ENCODE measurements at regions not wholly inside any gene's neighbourhood (a gene's known extent, or its start where the extent isn't known, plus 50 kb on each side); places are given as distances from the start of the nearest gene placed in this dataset.

DNA sequence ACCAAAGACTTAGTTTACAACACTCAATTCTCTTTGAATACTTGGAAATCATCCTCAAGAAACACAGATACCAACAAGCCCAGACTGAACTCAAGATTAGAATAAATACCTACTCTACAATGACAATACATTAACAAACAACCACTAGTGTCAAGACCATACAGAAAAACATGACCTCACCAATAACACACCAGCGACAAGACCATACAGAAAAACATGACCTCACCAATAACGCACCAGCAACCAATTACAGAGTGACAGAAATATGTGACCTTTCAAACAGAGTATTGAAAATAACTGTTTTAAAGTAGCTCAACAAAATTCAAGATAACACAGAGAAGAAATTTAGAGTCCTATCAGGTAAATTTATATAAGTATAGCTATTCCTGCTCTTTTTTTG is 876.0 kb downstream of the EPHA3 start (continued):
- TF ChIP-seq, protein P1, sequence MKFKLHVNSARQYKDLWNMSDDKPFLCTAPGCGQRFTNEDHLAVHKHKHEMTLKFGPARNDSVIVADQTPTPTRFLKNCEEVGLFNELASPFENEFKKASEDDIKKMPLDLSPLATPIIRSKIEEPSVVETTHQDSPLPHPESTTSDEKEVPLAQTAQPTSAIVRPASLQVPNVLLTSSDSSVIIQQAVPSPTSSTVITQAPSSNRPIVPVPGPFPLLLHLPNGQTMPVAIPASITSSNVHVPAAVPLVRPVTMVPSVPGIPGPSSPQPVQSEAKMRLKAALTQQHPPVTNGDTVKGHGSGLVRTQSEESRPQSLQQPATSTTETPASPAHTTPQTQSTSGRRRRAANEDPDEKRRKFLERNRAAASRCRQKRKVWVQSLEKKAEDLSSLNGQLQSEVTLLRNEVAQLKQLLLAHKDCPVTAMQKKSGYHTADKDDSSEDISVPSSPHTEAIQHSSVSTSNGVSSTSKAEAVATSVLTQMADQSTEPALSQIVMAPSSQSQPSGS (CRISPR knock-in tag; IDR thresholded peaks at IDR 0.05; ENCODE audit: borderline replicate concordance, low read depth) = no peak
- TF ChIP-seq TEAD1 (CRISPR knock-in tag; IDR thresholded peaks at IDR 0.05) (no peak), GABPB1 (CRISPR knock-in tag; IDR thresholded peaks at IDR 0.05) (no peak)

DNA sequence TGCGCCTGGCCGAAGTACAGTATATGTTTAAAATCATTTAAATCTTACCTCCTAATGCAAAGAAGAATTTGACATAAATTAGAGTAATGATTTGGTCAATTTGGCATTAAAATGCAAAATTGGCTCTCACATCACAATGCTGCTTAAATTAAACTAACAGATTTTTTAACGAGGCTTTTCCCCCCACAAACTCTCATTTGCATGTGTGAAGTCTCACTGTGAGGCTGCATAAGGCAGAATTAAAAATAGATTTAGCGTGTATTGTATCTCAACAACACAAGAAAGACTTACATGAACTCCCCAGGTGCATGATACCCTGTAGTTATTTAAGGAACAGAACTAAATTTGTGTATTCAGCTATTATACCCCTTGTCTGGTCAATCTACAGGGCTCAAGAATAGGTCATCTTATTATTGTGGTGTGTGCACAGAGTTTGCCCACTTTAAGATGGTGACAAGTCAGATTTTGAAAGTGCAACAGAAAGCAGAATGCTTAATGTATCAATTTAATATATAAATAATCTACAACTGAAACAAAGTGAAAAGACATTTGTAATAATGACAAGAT is 897.9 kb downstream of the EPHA3 start:
- Mint-ChIP-seq H3K27me3 (ENCODE audit: low read depth) (peaks cover 20% of the 10 kb centered on the region), H3K4me3 (no peak overlapping the region), H3K27ac (no peak overlapping the region), H3K36me3 (peaks cover 9% of the 10 kb centered on the region), H3K4me1 (peaks cover 35% of the 10 kb centered on the region), H3K9me3 (peaks cover 24% of the 10 kb centered on the region)
- ATAC-seq = no peak
- ChIA-PET POLR2A (no interaction called here), CTCF (interaction anchor here (0.7 kb wide), 1 partner anchor 57 kb away, joined by 4 read pairs; no protein-coding TSS in a partner anchor)
- no peak for DNase-seq (ENCODE audit: low spot score)
- TF ChIP-seq, protein P2, sequence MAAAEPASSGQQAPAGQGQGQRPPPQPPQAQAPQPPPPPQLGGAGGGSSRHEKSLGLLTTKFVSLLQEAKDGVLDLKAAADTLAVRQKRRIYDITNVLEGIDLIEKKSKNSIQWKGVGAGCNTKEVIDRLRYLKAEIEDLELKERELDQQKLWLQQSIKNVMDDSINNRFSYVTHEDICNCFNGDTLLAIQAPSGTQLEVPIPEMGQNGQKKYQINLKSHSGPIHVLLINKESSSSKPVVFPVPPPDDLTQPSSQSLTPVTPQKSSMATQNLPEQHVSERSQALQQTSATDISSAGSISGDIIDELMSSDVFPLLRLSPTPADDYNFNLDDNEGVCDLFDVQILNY (CRISPR knock-in tag; IDR thresholded peaks at IDR 0.05) = no peak
- no peak for TF ChIP-seq SOX15 (CRISPR knock-in tag; IDR thresholded peaks at IDR 0.05)

DNA sequence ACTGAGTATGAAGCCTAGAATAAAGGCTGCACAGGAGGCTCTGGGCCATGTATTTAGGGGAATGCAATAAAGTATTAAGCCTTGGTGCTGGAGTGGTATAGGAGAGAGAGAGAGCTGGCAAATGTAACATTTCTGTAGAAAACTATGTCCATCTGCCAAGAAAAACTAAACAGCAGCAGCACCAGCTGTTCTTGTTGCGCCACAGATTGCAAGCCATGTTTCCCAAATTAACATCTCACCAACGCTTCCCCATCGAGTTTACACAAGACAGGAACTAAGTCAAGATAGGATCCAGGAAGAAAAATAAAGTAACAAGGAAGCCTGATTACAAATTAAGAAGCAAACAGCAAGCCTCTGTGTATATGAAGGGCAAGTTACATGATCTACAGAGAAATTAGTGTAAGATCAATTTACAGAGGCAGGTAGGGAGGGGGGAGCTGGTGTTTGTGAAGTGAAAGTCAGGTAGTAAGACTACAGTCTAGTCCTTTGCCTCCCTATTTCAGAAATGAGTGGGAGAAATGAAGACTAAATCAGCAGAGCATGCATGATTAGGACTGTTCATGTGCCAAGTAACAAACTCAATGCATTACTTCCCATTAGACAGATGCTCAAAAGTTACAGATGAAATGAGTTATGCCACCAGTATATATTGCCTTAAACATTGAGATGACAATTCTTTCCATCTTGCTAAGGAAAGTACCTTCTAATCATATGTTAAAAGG is 900.5 kb downstream of the EPHA3 start:
- Mint-ChIP-seq H3K4me3 (no peak overlapping the region), H3K4me1 (peaks cover 41% of the 10 kb centered on the region), H3K27ac (no peak overlapping the region), H3K9me3 (peaks cover 13% of the 10 kb centered on the region), H3K27me3 (ENCODE audit: low read depth) (peaks cover 20% of the 10 kb centered on the region), H3K36me3 (peaks cover 5% of the 10 kb centered on the region)
- ATAC-seq (no peak), DNase-seq (ENCODE audit: low spot score) (no peak)
- ChIA-PET CTCF (no interaction called here), POLR2A (no interaction called here)
- TF ChIP-seq ZNF219 (CRISPR knock-in tag; IDR thresholded peaks at IDR 0.05; ENCODE audit: borderline replicate concordance) (no peak), ZNF232 (CRISPR knock-in tag; IDR thresholded peaks at IDR 0.05) (no peak), TEAD1 (CRISPR knock-in tag; IDR thresholded peaks at IDR 0.05) (no peak), GRHL2 (CRISPR knock-in tag; IDR thresholded peaks at IDR 0.05; ENCODE audit: insufficient replicate concordance, severe bottlenecking) (no peak), NR3C1 (CRISPR knock-in tag; conservative IDR thresholded peaks at IDR 0.05; ENCODE audit: low read depth) (no peak)
- TF ChIP-seq, protein P3, sequence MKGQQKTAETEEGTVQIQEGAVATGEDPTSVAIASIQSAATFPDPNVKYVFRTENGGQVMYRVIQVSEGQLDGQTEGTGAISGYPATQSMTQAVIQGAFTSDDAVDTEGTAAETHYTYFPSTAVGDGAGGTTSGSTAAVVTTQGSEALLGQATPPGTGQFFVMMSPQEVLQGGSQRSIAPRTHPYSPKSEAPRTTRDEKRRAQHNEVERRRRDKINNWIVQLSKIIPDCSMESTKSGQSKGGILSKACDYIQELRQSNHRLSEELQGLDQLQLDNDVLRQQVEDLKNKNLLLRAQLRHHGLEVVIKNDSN (CRISPR knock-in tag; IDR thresholded peaks at IDR 0.05) = no peak
- TF ChIP-seq, protein P4, sequence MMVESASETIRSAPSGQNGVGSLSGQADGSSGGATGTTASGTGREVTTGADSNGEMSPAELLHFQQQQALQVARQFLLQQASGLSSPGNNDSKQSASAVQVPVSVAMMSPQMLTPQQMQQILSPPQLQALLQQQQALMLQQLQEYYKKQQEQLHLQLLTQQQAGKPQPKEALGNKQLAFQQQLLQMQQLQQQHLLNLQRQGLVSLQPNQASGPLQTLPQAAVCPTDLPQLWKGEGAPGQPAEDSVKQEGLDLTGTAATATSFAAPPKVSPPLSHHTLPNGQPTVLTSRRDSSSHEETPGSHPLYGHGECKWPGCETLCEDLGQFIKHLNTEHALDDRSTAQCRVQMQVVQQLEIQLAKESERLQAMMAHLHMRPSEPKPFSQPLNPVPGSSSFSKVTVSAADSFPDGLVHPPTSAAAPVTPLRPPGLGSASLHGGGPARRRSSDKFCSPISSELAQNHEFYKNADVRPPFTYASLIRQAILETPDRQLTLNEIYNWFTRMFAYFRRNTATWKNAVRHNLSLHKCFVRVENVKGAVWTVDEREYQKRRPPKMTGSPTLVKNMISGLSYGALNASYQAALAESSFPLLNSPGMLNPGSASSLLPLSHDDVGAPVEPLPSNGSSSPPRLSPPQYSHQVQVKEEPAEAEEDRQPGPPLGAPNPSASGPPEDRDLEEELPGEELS (CRISPR knock-in tag; IDR thresholded peaks at IDR 0.05) = no peak
- TF ChIP-seq, protein P5, sequence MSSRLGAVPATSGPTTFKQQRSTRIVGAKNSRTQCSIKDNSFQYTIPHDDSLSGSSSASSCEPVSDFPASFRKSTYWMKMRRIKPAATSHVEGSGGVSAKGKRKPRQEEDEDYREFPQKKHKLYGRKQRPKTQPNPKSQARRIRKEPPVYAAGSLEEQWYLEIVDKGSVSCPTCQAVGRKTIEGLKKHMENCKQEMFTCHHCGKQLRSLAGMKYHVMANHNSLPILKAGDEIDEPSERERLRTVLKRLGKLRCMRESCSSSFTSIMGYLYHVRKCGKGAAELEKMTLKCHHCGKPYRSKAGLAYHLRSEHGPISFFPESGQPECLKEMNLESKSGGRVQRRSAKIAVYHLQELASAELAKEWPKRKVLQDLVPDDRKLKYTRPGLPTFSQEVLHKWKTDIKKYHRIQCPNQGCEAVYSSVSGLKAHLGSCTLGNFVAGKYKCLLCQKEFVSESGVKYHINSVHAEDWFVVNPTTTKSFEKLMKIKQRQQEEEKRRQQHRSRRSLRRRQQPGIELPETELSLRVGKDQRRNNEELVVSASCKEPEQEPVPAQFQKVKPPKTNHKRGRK (CRISPR knock-in tag; IDR thresholded peaks at IDR 0.05; ENCODE audit: borderline replicate concordance) = no peak
- TF ChIP-seq, protein P2 (CRISPR knock-in tag; IDR thresholded peaks at IDR 0.05) = no peak
- TF ChIP-seq, protein P6, sequence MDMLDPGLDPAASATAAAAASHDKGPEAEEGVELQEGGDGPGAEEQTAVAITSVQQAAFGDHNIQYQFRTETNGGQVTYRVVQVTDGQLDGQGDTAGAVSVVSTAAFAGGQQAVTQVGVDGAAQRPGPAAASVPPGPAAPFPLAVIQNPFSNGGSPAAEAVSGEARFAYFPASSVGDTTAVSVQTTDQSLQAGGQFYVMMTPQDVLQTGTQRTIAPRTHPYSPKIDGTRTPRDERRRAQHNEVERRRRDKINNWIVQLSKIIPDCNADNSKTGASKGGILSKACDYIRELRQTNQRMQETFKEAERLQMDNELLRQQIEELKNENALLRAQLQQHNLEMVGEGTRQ (CRISPR knock-in tag; IDR thresholded peaks at IDR 0.05) = no peak

Data from WTC11 (cell line).